ENCODE measurements at regions not wholly inside any gene's neighbourhood (a gene's known extent, or its start where the extent isn't known, plus 50 kb on each side); places are given as distances from the start of the nearest gene placed in this dataset.
"Not testable (repeated sequence)": the region's sequence is repeated elsewhere in the genome, so short reads cannot be mapped to it uniquely, and the experiment has no call there.

DNA sequence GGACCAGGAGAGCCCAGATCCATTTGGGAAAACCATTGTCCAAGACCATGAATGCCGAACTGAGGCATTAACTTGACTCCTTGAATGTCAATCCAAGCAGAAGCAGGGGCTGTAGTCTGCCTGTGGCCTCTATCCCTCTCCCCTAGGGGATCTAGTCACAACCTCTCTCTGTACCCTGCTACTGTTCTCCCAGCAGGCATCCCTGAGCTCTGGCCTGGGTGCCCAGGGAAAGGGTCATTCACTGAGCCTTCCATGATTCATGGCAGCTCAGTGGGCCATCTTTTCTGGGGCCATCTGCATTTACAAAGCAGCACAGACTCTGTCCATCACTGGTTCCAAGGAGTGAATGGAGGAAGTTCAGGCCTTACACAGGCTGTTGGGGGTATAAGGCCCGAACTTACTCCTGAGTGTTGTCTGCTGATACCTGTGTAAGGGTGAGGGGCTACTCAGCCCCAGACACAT lies 151.8 kb downstream of the ZFP36L2 start:
- in situ Hi-C loops (cut with MboI; ENCODE audit: low sequenced_read_pairs), result no loop called here

DNA sequence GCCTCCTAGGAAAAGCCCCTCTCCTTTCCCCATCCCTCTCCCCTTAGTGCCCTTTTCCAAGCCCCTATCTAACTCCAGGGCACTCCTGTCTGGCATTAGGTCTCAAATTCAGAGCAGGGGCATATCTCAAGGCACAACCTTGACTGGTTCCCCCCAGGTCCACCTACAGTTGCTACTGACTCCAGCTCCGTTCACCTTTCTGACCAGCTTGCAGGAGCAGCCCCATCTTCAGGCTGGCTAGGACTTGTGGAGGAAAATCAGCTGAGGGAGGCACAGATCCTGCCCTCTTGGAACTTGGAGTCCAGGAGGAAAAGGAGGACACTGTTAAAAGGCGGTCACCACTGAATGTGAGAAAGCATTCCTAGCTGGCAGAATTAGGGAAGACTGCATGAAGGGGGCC lies 152.4 kb downstream of the ZFP36L2 start:
- in situ Hi-C loops (cut with MboI; ENCODE audit: low sequenced_read_pairs), result no loop called here

DNA sequence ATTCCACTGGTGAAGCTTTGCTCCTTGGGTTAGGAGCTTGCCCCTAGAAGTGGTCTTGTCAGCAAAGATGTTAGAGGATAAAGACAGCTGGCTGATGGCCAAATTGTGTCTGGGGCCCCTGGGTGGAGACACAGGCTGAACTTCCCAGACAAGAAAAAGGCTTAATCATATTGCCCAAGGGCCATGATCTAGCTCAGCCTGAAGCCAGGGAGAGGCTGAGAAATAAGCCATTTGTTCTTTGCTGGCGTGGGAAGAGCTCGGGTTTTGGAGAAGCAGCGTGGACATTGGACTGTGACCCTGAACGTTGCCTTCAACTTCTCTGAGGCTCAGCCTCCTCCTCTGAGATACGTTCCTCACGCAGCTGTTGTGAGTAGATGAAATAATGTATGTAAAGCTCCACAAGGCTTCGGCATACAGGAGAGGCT lies 153.0 kb downstream of the ZFP36L2 start:
- in situ Hi-C loops (cut with MboI; ENCODE audit: low sequenced_read_pairs), result no loop called here

DNA sequence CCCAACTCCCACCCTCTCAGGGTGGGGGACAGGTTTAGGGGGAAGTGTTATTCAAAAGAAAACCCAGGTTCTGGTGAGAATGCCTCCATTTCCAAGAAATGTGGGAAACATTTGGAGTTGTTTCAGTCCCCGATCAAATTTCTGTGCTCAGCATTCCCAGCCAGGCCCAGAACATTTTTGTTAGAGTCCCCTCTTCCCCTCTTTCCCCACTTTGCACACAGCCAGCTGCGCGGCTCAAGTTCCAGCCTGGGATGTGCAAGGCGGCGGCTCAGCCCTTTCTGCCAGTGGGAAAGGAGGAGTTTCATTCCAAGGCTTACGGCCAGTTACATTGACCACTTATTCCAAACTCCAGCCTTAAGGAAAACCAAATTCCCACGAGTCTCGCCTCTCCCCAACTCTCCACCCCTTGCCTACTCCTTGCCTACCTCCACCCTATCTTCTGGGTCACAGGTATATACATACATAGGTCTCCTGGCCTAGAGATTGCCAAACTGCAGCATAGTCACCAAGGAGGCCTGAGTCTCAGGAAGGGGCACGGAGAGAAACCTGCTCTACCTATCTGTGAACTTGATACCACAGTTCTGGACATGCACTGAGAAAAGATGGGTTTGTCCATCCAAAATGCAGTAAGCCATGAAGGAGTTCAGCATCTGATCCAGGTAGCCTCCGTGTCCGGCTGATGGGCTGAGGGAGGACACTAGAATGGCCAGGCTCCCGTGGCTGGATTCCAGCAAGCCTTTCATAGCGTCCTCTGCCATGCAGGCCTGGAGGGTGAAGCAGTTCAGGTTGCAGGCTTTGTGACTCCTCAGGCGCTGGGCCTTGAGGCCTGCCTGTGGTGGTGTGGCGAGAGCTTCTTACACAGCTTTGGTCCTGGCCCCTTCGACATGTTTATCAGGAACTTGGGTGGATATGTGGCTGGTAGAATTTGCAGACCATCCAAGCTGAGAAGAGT lies 154.5 kb downstream of the ZFP36L2 start:
- in situ Hi-C loops (cut with MboI; ENCODE audit: low sequenced_read_pairs), result no loop called here

DNA sequence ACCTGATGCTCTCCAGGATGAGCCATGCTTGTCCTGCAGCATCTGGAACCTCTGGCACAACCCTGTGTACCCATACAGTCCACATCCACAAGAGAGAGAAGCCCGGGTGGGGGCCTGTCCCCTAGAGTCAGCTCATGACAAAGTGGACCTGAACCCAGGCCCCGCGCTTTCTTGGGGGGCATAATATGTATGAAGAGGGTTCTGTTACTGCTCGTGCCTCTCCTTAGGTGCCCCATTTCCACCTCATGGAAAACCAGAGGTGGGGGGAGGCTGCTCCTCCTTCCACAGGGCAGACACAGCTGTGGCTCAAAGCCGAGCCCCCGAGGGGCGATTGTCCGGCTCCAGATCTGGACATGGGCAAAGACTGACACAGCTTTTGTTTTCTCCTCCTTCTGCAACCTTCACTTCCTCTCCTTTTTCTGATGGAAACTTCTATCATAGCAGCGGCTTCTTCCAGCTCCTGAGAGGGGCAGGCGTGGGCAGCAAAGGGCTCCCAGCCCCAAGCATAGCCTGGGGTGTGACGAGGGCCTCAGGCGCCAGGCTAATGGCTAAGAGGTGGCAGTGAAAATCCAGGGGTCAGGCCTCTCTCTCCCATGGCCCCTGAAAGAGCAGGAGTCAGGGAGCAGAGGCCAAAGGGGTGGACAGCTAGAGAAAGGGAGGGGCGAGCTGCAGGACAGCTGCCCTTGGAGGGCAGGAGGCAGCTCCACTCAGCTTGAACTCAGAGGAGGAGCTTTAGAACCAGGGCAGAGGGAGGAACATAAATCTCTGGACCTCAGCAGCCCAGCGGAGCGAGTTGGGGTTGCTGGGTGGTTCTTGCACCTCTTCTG lies 155.5 kb downstream of the ZFP36L2 start:
- in situ Hi-C loops (cut with MboI; ENCODE audit: low sequenced_read_pairs), result no loop called here

DNA sequence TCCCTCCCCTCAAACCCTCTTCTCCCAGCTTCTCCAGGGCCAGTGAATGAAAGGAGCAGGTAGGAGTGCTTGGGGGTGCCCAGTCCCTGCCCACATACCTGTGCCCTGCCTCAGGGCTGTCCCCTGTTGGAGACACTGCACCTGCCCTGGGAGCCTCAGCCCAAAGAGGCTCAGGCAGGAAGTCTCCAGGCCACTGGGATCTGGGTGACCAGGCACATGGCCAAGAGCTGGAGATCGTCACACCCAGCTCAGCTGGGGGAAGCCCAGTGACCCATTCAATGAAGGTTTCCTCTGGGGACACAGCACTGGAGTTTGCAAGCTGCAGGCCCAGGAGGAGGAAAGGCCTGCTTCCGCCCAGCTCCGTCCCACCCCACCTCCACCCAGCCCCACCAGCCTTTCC lies 156.4 kb downstream of the ZFP36L2 start:
- in situ Hi-C loops (cut with MboI; ENCODE audit: low sequenced_read_pairs), result no loop called here

DNA sequence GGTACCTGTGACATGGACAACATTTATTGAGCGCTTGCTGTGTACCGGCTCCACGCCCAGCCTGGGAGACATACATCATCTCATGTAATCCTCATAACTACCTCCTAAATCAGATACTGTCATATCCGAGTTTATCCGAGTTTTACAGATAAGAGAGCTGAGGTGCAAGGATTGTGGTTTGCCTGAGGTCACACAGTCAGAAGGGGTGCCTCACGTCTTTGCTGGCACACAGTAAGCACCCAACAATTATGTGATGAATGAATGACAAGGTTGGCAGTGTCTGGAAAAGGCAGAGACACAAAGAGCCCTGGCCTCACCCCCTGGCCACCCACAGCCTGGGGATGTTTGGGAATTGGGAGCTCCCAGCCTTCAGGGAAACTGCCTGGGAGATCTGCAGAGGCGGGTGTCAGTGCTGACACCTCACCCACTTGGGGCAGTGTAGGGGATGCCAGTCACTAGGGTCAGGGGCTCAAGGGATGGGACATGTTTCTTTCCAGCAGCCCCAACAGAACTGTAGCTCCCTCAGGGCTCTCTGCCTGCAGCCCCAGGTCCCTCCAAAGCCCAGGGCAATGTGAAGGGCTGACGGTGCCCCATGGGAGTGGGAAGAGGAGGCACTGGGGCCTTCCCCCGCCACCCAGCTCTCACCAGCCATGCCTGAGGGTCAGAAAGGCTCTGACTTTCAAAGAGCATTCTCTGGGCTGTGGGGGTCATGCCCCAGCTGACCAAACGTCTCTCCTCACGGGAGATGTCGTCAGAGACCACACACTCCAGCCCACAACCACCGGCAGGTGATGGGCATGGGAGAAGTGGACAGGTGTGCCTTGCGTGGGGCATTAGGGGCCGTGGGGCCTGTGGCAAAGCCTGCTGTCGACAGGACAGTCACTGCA lies 157.5 kb downstream of the ZFP36L2 start:
- in situ Hi-C loops (cut with MboI; ENCODE audit: low sequenced_read_pairs), result no loop called here

DNA sequence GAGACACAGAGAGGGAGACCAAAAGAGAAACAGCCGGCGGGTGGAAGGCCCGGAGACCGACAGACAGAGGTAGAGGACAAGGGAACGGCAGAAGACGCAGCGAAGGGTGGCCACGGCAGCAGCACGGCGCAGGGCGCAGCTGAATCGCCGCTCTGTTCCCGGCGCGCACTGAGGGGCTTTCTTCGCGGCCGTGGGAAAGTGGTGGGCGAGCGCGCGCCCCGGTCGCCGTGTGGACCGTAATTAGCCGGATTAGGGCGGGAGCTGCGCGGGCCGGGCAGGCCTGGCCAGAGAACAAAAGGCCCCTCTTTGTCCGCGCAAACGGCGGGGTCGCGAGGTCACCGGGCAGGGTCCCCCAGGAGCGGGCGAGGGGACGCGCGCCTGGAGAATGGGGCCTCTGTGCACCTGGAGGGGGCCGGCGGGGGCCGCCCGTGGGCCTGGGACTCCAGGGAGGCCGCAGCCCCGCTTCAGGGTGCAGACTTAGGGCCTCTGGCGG lies 158.3 kb downstream of the ZFP36L2 start:
- in situ Hi-C loops (cut with MboI; ENCODE audit: low sequenced_read_pairs), result no loop called here

DNA sequence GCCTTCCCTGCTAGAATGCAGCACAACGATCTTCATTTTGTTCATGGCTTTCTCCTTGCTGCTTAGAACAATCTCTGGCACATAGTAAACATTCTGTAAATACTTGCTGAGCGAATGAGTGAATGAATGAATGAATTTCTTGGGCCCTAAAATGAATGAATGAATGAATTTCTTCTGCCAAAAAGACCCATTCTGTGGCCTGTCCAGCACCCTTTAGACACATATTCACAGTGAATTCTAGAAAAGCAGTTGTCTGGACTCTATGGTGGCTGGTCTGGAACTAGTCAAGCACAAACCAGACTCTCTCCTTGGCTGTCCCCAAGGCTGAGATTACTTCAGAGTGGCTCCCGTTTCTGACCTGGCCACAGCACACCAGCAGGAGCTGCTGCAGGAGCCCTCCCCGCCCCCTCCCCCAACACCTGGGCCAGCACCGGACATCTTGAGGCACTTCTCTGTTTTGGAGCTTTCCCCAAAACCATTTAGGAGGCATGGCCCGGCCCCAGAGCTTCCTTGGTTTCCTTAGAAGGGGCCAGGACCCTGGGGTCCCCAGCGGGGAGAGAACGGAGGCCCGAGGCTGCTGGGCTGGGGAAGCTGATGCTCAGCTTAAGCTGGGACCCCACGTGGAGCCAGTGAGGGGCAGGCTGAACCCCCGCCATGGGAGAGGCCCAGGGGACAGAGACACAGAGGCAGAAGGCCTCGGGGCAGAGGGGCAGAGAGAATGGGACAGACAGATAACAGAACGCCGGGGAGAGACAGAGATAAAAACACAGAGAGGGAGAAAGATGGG lies 159.0 kb downstream of the ZFP36L2 start:
- in situ Hi-C loops (cut with MboI; ENCODE audit: low sequenced_read_pairs), result no loop called here

DNA sequence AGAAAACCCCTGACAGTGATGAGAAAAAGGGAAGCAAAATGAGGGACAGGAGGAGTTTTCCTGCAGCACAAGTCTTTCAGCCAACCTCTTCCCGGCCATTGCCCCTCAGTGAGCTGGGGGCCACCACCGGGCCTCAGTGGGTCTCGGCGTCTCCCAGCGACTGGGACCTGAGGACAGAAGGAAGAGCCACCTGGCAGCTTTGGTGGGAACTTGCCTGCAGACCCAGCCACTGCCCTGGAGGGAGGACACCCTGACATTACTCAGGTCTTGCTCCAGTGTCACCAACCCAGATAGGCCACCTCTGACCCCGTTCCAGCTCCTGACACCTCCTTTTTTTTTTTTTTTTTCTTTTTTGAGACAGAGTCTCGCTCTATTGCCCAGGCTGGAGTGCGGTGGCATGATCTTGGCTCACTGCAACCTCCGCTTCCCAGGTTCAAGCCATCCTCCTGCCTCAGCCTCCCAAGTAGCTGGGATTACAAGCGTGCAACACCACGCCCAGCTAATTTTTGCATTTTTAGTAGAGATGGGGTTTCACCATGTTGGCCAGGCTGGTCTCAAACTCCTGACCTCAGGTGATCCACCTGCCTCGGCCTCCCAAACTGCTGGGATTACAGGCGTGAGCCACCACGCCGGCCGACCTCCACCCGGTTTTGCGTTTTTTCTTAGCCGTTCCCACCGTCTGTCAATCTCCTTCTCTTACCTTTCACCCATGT lies 159.7 kb downstream of the ZFP36L2 start:
- in situ Hi-C loops (cut with MboI; ENCODE audit: low sequenced_read_pairs), result not testable (repeated sequence)

DNA sequence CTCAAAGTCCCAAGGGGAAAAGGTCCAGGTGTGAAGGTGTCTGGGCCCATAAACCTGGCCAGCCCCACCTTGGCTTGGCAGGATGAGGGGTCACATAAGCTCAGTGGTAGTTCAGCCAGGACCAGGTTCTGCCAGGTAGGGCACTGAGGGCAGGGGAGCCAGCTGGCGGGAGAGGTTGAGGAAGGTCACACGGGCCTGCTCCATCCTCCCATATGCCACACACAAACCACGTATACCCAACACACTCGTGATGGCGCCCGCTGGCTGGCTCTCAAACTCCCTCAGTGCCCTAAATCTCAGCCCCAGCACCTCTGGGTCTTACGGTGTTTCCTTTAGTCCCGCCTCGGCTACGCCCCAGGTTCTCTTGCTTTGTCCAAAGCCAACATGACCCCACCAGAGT lies 160.5 kb downstream of the ZFP36L2 start:
- in situ Hi-C loops (cut with MboI; ENCODE audit: low sequenced_read_pairs), result no loop called here

DNA sequence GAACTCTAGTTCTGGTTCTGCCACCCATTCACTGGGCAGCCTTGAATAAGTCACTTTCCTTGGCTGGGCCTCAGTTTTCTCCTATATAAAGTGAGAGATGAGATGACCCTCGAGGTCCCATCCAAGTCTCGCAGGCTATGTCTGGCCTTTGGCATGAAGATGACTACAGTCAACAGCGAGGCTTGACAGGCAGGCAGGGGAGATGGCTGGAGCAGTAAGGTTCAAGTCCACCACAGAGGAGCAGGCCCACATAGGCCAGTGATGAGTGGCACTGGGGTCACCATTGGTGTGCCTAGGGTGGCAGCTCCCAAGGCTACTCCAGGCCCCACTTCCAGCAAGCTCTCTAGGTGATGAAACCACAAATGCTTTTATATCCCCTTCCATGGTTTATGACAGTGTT lies 161.4 kb downstream of the ZFP36L2 start:
- in situ Hi-C loops (cut with MboI; ENCODE audit: low sequenced_read_pairs), result no loop called here

DNA sequence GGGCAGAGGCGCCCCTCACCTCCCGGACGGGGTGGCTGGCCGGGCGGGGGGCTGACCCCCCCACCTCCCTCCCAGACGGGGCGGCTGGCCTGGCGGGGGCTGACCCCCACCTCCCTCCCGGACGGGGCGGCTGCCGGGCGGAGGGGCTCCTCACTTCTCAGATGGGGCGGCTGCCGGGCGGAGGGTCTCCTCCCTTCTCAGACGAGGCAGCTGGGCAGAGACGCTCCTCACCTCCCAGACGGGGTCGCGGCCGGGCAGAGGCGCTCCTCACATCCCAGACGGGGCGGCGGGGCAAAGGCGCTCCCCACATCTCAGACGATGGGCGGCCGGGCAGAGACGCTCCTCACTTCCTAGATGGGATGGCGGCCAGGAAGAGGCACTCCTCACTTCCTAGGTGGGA lies 163.3 kb downstream of the ZFP36L2 start:
- in situ Hi-C loops (cut with MboI; ENCODE audit: low sequenced_read_pairs), result not testable (repeated sequence)

DNA sequence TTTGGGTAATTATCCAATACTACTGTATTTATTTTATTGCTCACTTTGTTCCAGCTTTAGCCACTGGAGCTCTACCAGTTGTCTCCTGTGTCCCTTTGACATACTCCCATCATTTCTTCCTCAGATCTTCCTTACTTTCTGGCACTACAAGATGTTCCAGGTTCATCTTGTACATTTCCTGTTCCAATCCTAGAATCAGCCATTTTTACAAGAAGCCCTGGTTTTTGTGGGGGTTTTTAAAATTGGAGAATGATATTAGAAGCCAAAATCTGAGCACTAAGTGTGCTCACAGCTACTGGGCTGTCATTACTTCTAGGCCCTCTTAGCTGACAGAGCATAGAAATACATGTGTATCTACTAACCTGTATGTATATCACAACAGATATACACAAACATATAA lies 164.3 kb downstream of the ZFP36L2 start:
- in situ Hi-C loops (cut with MboI; ENCODE audit: low sequenced_read_pairs), result no loop called here

DNA sequence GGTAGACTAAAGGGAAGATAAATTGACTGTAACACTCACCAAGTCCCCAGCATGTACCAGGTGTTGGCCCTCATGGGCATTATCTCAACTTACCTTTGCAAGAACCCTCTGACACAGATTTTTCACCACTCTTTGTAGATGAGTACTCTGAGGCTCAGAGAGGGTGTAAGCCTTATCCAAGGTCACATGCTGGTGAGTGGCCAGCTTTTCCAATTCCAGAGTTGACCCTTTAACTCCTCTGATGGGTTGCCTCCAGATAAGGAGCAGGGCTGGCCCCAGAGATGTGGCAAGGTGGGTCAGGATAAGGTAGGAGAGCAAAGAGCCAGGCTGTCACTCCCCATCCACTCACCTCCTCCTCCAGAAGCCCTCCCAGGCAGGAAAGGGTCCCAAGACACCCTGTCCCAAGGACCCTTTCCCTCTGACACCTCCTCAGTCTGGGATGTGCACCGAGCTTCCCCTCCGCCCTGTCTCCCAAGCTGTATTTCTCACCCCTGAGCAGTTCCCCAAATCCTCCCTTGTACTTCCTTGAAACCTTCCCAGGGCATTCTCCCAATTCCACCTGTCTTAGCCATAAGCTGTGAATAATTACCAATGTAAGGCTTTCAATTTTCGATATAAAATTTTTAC lies 165.9 kb downstream of the ZFP36L2 start:
- in situ Hi-C loops (cut with MboI; ENCODE audit: low sequenced_read_pairs), result no loop called here

DNA sequence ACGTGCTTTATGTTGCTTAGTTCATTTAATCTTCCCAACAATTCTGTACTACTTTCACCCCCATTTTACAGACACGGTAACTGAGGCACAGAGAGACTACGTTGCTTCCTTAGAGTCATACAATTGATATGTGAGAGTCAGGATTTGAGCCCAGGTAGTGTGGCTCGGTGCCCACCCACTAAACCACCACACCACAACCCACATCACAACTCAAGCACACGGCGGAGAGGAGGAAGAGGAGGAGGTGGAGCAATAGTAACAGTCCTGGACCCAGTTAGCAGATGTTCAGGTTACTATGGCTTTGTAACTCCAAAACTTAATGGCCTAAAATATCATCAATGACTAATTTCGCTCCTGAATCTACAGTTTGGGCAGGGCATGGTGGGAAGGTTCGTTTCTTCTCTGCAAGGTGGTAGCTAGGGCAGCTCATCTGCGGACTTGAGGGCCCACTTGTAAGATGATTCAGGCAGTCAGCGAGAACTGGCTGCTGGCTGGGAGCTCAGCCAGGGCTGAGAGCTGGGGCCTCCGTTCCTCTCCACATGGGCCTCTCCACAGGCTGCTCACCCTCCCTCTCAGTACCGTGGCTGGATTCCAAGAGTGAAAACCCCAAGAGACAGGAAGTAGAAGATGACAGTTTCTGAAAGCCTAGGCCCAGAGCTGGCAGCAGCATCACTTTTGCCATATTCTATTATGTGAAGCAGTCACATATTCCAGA lies 167.1 kb downstream of the ZFP36L2 start:
- in situ Hi-C loops (cut with MboI; ENCODE audit: low sequenced_read_pairs), result no loop called here

DNA sequence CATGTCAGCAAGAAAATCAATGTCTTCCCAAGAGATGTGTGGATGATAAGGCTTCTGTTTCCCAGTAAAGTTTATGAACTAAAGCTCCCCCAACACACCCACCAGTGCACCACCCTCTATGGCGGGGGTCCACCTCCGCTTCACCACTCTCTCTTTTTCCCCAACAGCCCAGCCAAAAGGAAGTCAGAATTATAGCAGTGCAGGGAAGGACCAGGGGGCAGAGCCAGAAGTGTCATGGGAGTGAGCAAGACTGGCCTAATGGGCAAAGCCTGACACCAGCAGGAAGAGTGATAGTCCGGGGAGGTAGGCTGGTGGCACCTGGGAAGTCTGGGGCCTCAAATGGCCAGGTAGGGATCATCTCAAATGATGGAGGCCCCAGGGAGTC lies 167.7 kb downstream of the ZFP36L2 start:
- in situ Hi-C loops (cut with MboI; ENCODE audit: low sequenced_read_pairs), result no loop called here
